Vagina (tissue), 2 donors: ENCODE measurements at regions not wholly inside any gene's neighbourhood (a gene's known extent, or its start where the extent isn't known, plus 50 kb on each side); places are given as distances from the start of the nearest gene placed in this dataset.

ENCODE experiments used
- DNase-seq, 2 donors: peaks; one replicate each; pipeline ENCODE4 v3.0.0-alpha.2; 2017; ENCODE audit errors: extremely low spot score in 2 of 2
- H3K27ac ChIP-seq: fragments of 200-600 bp; sonication (generic); one replicate; pipeline ENCODE4 v1.5.1; 2019
- H3K27me3 ChIP-seq: fragments of 200-600 bp; sonication (generic); one replicate; pipeline ENCODE4 v1.5.1; 2019
- H3K36me3 ChIP-seq, 2 donors: fragments of 200-600 bp; sonication (generic); one replicate each; pipeline ENCODE4 v1.5.1; 2017 to 2019
- H3K4me1 ChIP-seq: fragments of 200-600 bp; sonication (generic); one replicate; pipeline ENCODE4 v1.5.1; 2019
- H3K4me3 ChIP-seq, 2 donors: fragments of 200-600 bp; sonication (generic); 1 replicate in 1 of 2; 2 replicates in 1 of 2; pipeline ENCODE4 v1.5.1; 2016 to 2019
- H3K9me3 ChIP-seq: fragments of 200-600 bp; sonication (generic); one replicate; pipeline ENCODE4 v1.5.1; 2019
- POLR2A ChIP-seq, 2 donors: fragments of 450-650 bp; IDR thresholded peaks; one replicate each; pipeline ENCODE4 v1.6.1; 2017; ENCODE audit warnings: antibody characterized with exemption in 2 of 2, mild to moderate bottlenecking in 2 of 2, moderate library complexity in 2 of 2
- POLR2AphosphoS5 ChIP-seq, 2 donors: sonication (generic); formaldehyde crosslinking; IDR thresholded peaks; one replicate each; pipeline ENCODE4 v1.9.0; 2017; ENCODE audit warnings: antibody characterized with exemption in 2 of 2, mild to moderate bottlenecking in 2 of 2, low read depth in 1 of 2; ENCODE audit not compliant: insufficient read depth in 1 of 2
- intact Hi-C: fragments of 100-400 bp; cut with DNase I; formaldehyde crosslinking; loops from one replicate; pipeline ENCODE4 v1.15.1; 2023
- TF ChIP-seq, protein P1 (sequence below), 3 experiments: fragments of 450-650 bp in 2 of 3; fragments of 200-600 bp in 1 of 3; sonication (generic) in 1 of 3; IDR thresholded peaks; one replicate each; pipeline ENCODE4 v1.5.1; 2017 to 2019; ENCODE audit warnings: antibody characterized with exemption in 3 of 3, mild to moderate bottlenecking in 2 of 3, moderate library complexity in 2 of 3

DNA sequence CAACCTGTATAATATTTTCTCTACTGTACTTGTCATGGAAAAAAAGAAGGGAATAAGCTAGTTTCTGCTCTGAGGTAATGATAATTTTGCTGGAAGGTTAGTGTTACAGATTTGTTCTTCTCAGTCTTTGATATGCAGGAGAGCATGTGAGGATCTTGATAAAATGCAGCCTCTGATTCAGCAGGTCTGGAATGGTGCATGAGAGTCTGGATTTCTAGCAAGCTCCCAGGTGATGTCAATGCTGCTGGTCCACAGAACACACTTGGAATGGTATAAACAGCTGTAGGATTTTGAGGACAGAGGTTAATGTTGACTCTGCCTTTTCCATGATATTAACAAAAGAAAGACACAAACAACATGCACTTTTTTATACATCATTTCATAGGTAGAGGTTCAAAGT, 173.6 kb downstream of the NDFIP2 start:
- H3K27me3 ChIP-seq = no peaks in the 10 kb centered on the region
- intact Hi-C loops = no loop called here
- no peak for DNase-seq
- no peak overlapping the region for H3K4me3 ChIP-seq
- H3K9me3 ChIP-seq = no peaks in the 10 kb centered on the region
- H3K27ac ChIP-seq = no peak overlapping the region
- no peaks in the 10 kb centered on the region for H3K36me3 ChIP-seq
- TF ChIP-seq POLR2AphosphoS5 (IDR thresholded peaks at IDR 0.05; ENCODE audit: insufficient read depth in 1 of 2, low read depth in 1 of 2) = no peak
- no peak for TF ChIP-seq POLR2A (IDR thresholded peaks at IDR 0.05)
- TF ChIP-seq, protein P1, sequence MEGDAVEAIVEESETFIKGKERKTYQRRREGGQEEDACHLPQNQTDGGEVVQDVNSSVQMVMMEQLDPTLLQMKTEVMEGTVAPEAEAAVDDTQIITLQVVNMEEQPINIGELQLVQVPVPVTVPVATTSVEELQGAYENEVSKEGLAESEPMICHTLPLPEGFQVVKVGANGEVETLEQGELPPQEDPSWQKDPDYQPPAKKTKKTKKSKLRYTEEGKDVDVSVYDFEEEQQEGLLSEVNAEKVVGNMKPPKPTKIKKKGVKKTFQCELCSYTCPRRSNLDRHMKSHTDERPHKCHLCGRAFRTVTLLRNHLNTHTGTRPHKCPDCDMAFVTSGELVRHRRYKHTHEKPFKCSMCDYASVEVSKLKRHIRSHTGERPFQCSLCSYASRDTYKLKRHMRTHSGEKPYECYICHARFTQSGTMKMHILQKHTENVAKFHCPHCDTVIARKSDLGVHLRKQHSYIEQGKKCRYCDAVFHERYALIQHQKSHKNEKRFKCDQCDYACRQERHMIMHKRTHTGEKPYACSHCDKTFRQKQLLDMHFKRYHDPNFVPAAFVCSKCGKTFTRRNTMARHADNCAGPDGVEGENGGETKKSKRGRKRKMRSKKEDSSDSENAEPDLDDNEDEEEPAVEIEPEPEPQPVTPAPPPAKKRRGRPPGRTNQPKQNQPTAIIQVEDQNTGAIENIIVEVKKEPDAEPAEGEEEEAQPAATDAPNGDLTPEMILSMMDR (IDR thresholded peaks at IDR 0.05) = no peak
- H3K4me1 ChIP-seq = peaks cover 11% of the 10 kb centered on the region

DNA sequence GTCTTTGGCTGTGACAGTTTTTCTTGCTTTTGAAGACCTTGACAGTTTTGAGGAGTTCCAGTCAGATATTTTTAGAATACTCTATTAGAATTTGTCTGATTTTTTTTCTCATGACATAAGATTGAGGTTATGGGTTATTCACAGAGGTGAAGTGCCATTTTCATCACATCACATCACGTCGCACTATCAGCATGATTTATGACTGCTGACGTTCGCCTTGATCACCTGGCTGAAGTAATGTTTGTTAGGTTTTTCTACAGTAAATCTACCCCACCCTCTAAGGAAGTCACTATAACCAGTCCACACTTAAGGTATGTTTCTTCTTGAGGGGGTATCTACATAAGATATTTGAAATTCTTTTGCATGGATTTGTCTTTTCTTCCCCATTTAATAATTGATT, 169.7 kb downstream of the NDFIP2 start:
- no peak for DNase-seq
- no peak overlapping the region for H3K27ac ChIP-seq
- TF ChIP-seq, protein P1 (IDR thresholded peaks at IDR 0.05) = no peak
- TF ChIP-seq POLR2A (IDR thresholded peaks at IDR 0.05) = no peak
- no peak for TF ChIP-seq POLR2AphosphoS5 (IDR thresholded peaks at IDR 0.05; ENCODE audit: insufficient read depth in 1 of 2, low read depth in 1 of 2)
- H3K9me3 ChIP-seq = no peaks in the 10 kb centered on the region
- intact Hi-C loops = no loop called here
- H3K4me1 ChIP-seq = no peaks in the 10 kb centered on the region
- H3K4me3 ChIP-seq = no peak overlapping the region
- H3K27me3 ChIP-seq = no peaks in the 10 kb centered on the region
- no peaks in the 10 kb centered on the region for H3K36me3 ChIP-seq

DNA sequence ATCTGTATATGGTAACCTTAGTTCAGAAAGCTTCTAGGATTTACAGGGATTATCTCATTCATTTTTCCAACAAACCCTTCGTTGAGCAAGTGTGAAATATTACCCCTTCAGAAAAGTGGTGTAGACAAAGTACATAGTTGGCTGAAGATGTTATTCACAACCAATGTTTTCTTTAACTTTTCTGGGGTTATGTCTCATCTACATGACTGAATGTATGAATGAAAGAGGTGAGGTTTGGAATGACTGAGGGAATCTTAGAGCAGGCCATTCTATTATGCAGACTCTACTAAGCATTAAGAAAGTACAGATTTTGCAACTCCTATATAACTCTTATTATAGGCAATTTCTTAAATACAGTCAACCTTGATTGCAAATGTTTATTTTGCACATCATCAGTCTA, 167.2 kb downstream of the NDFIP2 start:
- Histone ChIP-seq H3K9me3 (no peaks in the 10 kb centered on the region), H3K27ac (no peak overlapping the region), H3K36me3 (no peaks in the 10 kb centered on the region), H3K27me3 (no peaks in the 10 kb centered on the region), H3K4me1 (no peaks in the 10 kb centered on the region), H3K4me3 (no peak overlapping the region)
- intact Hi-C loops = no loop called here
- DNase-seq = no peak
- TF ChIP-seq, protein P1 (IDR thresholded peaks at IDR 0.05) = no peak

DNA sequence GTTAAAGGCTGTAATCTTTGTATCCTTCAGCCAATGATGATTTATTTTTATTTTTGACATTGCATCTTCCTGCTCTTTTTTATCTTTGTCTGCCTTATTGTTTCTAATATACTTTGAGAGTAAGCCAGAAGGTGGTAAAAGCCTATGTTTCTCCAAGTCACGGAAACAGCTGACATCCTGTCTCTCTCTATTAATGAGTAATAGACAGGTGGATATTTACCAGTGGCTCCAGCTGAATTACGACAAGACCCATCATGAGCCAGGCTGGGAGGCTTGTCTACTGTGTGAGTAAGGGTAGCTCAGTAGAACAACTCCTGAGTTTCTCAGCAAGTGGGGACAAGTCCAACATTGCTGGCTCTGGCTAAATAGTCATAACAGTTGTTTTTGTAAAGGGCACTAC, 166.6 kb downstream of the NDFIP2 start:
- Histone ChIP-seq H3K27me3 (no peaks in the 10 kb centered on the region), H3K36me3 (no peaks in the 10 kb centered on the region), H3K4me1 (no peaks in the 10 kb centered on the region), H3K27ac (no peak overlapping the region), H3K9me3 (no peaks in the 10 kb centered on the region), H3K4me3 (no peak overlapping the region)
- no peak for DNase-seq
- intact Hi-C loops = no loop called here
- TF ChIP-seq POLR2AphosphoS5 (IDR thresholded peaks at IDR 0.05; ENCODE audit: insufficient read depth in 1 of 2, low read depth in 1 of 2) = peak in 1 of 2 donors; percentile 84
- TF ChIP-seq, protein P1 (IDR thresholded peaks at IDR 0.05) = no peak

DNA sequence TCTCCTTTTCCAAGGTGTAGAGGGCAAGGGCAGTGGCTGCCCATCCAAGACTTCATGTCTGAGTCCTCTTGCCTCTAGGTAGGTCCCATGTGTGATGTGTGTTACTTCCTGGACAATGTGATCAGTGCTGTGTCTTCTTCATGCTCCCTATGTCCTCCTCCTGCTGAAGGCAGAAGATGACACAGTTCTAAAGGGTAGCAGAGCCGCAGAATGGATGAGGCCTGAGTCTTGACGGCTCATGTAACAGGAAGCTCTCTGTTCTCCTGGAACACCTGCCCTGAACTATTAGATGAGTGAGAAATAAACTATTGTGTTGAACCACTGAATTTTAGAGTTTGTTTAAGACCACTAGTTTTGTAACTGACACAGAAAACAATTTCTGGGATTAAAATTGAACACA, 165.9 kb downstream of the NDFIP2 start:
- no peaks in the 10 kb centered on the region for H3K4me1 ChIP-seq
- H3K4me3 ChIP-seq = no peak overlapping the region
- intact Hi-C loops = no loop called here
- H3K27ac ChIP-seq = no peak overlapping the region
- DNase-seq = no peak
- H3K27me3 ChIP-seq = no peaks in the 10 kb centered on the region
- TF ChIP-seq POLR2AphosphoS5 (IDR thresholded peaks at IDR 0.05; ENCODE audit: insufficient read depth in 1 of 2, low read depth in 1 of 2) (no peak), POLR2A (IDR thresholded peaks at IDR 0.05) (no peak)
- TF ChIP-seq, protein P1 (IDR thresholded peaks at IDR 0.05) = no peak
- no peaks in the 10 kb centered on the region for H3K36me3 ChIP-seq
- no peaks in the 10 kb centered on the region for H3K9me3 ChIP-seq
